SKM-1 treated with dmso at 0.1 percent for 144 hours (cell line): ENCODE measurements at regions not wholly inside any gene's neighbourhood (a gene's known extent, or its start where the extent isn't known, plus 50 kb on each side); places are given as distances from the start of the nearest gene placed in this dataset.
"Not testable (repeated sequence)": the region's sequence is repeated elsewhere in the genome, so short reads cannot be mapped to it uniquely, and the experiment has no call there.

Source experiments
- DNase-seq: peaks from one replicate; lab custom pipeline; 2025; ENCODE audit not compliant: unreplicated experiment; lab: John Stamatoyannopoulos, UW

DNA sequence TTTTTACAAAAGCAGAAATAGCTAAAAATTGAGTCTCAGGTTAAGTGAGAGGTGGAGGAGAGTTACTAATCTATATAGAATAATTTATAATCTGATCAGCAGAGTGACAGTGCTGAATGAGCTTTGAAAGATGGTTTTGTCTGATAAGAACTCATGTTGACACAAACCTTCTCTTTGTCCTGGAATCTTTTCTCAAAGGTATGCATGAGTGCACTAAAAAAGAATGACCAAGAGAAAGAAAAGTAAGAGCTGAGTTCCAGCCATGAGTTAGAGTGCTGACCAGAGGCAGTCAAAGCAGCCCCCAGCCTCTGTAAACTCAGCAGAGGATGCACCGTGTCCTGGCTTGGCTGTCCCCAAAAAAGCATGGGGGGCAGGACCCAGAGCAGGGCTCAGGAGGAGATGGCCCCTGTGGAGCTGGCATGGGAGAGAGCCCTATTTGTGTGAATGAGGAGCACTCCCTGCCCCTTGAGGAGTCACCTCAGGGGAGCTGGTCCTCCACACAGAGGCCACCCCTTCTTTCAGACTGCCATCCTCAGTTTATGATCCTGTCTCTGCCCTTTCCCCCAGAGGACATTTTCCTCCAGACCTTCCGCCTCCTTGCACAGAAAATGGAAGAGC, 129.8 kb downstream of the SEC23A start:
- no peak for DNase-seq

DNA sequence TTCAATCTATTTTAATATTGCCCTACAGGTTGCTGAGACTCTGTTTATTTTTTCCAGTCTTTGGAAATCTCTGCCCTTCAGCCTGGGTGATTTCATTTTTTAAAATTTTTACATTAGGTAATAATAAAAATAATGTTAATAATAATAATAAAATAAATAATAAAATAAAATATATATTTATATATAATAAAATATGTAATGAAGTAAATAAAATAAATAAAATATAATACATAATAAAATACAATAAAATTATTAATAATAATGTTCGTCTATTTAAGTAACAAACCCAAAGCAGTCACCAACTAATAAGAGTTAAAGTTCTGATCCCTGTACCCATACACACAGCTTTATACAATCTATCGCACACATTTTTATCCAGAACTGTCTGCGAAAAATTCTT, 130.5 kb downstream of the SEC23A start:
- no peak for DNase-seq

DNA sequence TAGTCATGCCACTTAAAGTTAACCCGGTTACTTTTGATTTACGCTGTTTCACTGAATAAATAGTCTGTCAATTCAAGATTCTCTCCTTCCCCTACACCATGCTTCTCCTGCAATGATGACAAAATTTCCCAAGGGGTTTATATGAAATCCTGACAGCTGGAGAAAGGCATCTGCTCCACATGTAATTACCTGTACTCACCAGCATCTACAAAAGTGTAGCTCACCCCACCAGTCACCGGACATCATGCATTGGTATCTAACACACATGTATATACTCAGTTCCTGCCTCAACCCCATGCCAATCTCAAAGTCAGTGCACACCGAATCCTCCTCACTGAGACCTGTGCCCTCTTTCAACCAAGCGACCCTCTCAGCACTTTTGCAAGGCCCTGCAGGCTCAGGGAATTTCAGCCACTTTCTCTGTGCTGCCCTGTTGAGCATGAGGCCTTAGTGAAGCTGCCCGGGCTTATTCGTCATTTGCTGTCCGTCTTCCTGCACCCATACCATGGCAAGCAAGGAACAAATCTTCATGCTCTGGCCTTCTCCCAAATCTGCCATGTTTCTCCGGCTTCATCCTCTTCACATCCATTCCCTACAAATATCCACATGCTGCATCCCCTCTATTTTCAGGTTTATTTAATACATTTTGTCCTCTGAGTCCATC, 131.6 kb downstream of the SEC23A start:
- no peak for DNase-seq

DNA sequence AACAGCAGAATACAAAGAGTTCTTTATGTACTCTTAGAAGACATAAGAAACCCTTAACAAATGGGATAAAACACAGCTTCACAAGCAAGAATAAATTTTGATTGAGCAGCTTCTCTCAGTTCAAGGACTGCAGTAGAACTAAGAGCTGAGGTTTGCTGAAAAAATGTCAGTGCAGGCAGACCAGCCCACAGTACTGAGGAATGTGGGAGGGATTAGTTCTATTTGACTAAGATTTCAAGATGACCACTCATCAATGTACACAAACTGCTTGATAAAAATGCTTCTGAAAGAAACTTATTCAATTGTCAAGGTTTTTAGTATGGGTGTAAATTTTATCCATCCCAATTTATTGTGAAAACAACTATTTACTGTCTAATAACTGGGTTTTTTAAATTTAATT, 138.4 kb downstream of the SEC23A start:
- DNase-seq: no peak

DNA sequence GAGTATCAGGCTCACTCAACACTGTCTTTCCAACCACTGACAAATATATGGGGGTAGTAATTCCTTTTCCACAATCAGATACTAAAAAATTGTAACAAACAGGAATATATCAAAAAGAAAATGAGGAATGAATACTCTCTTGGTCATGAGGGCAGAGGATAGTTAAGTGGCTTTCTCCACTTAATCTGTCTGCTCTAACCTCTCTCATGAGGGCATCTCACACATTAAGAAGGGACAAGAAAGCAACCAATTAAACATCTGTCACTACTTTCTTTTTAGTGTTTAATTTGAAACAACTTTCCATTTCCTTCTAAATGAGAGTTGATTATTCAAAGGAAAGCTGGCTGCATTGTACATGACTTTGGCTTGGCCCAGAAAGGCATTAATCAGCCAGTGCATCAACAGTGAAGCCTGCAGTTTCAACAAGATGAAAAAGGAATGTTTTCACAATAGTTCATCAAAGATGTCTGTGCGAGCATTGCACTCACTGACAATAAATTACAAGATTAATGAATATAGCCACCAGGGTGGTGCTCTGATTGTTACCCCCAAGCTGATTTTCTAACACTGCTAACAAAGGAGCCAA, 142.0 kb downstream of the SEC23A start:
- no peak for DNase-seq

DNA sequence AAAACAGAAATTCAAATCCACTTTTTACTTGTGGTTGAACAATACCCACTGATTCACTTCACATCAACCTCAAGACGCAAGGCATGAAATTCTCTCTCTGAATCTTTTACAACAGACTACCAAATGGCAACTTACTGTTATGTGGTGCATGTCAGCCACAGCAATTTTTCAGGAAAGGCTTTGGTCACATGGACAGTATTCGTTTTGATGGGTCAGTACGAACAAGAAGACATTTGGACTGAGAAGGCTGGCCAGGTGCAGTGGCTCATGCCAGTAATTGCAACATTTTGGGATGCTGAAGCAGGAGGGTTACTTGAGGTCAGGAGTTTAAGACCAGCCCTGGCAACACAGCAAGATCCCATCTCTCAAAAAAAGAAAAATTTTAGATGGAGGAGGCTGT, 144.0 kb downstream of the SEC23A start:
- DNase-seq: no peak

DNA sequence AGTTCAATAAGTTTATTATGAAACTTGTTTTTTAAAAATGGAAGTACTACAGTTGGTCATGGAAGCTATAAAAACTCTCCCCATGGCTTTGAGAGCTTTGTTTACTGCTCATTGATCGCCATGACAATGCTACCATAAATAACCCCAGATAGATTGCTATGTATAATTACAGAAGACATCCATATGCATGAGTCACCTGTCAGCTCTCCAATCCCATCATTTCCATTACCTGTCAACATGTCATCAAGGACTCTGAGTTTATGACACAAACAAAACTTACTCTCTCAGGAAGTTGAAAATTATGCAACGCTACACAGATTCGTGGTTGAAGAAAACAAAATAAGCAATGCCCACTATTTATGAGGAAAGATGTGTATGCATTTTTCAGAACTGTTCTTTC, 144.4 kb downstream of the SEC23A start:
- DNase-seq: no peak

DNA sequence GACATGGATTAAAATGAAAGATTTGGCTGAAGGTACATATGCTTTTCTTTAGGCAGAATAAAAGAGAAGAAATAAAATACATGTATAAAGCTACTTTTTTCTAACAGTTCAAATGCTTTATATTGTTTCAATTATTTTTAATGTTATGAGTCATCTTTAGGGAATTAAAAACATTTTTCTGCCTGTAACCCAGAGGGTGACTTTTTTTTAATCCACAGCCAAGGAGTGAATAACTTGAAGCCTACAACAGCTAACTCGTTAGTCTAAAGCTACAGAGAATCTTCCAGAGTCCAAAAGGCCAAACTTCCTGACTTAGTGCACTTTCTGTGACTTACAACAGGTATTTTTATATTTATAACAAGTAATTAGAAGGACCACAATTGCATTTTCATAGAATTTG, 151.6 kb downstream of the SEC23A start:
- DNase-seq: no peak

DNA sequence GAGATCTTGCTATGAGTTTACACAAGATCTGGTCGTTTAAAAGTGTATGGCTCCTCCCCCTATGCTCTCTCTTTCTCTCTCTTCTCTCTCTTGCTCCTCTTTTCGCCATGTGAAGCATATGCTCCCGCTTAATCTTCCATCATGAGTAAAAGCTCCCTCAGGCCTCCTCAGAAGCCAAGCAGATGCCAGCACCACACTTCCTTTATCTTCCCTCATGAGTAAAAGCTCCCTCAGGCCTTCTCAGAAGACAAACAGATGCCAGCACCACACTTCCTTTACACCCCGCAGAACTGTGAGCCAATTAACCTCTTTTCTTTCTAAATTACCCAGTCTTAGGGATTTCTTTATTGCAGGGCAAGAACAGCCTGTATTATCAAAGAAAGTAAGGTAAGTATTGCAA, 152.4 kb downstream of the SEC23A start:
- DNase-seq: no peak

DNA sequence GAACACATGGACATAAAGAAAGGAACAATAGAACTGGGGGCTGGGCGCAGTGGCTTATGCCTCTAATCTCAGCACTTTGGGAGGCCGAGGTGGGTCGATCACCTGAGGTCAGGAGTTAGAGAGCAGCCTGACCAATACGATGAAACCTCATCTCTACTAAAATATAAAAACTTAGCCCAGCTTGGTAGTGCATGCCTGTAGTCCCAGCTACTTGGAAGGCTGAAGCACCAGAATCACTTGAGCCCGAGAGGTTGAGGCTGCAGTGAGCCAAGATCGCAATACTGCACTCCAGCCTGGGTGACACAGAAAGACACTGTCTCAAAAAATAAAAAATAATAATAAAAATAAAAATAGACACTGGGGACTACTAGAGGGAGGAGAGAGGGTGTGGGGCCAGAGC, 154.5 kb downstream of the SEC23A start:
- DNase-seq: no peak

DNA sequence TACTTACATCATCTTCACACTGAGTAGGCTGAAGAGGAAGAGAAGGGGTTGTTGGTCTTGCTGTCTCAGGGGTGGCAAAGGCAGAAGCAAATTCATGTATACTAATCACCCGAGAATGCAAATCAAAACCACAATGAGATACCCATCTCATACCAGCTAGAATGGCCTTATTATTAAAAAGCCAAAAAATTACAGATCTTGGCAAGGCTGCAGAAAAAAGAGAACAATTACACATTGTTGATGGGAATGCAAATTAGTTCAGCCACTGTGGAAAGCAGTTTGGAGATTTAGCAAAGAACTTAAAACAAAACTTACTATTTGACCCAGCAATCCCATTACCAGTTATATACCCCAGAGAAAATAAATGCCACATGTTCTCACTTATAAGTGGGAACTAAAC, 154.9 kb downstream of the SEC23A start:
- no peak for DNase-seq

DNA sequence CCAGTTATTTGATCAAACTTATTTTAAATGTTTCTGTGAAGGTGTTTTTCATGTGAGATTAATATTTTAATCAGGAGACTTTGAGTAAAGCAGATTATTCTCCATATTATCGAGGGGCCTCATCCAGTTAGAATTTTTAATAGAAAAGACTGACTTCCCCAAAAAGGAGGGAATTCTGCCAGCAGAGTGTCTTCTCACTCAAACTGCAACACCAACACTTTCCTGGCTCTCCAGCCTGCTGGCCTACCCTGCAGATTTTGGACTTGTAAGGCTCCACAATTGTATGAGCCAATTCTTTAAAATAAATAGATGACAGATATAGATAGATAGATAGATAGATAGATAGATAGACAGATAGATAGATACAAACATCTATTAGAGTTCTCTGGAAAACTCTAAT, 155.7 kb downstream of the SEC23A start:
- DNase-seq: no peak

DNA sequence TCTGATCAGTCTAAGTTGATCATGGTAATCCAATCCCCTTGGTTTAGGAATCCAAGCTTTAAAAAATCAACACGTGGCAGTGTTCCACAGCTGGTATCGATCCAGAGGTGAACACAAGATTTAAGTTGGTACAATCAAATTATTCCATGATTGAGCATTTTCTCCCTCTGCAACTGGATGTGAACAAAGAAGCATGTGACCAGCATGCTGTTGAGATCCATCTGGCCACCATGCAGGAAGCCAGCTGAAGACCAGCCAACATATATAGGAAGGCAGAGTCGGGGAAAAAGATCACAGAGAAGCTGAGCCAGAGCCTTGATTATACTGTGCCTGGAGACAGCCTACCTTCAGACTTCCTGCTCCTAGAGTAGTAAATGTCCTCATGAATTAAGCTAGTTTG, 158.3 kb downstream of the SEC23A start:
- no peak for DNase-seq

DNA sequence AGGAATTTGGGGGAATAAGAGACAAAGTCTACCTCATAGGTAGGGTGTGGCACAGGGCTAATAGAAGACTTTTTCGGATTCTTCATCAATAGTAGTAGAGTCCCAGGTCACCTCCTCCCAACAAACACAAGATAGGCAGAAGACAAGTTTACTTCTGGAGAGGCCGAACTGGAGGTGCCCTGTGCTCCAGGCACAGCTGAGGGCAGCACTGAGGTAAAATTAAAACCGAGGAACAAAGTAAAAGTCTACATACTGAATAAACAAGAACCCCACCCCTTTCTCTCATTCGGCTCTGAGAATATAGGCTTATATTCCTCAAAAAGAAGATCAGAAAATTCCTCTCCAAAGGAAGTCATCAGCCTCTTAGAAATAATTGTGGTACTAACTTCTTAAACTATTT, 161.5 kb downstream of the SEC23A start:
- no peak for DNase-seq

DNA sequence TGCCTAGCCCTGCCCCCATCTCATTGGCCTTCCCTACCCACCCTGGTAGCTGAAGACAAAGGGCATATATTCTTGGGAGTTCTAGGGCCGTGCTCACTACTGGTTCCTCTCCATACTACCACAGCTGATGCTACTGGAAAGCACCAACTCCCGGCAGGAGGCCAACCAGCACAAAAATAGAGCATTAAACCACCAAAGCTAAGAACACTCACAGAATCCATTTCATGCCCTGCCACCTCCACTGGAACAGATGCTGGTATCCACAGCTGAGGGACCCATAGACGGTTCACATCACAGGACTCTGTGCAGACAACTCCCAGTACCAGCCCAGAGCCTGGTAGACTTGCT, 170.4 kb downstream of the SEC23A start:
- DNase-seq: not testable (repeated sequence)

DNA sequence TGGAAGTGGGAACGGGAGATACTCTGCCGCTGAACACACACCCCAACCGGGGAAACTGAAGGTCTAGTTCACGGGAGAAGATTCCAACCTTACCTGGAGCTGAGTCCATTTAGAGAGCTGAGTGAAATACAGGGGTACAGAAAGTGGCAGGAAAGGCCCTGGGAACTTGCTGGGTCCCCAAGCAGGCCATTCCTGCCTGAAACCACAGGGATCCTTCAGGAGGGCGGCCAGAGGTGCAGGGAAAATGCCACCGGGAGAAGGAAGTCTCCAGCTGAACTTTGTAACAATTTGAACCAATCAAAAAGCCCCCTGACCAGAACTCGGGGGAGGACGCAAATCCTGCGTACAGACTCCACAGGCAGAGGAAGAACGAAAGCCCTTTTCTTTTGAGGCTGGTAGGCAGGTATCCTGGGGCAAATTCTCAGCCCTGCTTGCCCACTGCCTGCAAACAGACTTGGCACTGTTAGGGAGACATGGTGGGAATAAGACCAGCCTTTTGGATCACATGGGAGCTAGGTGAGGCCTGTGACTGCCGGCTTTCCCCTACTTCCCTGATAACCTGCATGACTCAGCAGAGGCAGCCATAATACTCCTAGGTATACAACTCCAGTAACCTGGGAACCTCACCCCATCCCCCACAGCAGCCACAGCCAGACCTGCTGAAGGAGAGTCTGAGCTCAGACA, 170.9 kb downstream of the SEC23A start:
- no peak for DNase-seq

DNA sequence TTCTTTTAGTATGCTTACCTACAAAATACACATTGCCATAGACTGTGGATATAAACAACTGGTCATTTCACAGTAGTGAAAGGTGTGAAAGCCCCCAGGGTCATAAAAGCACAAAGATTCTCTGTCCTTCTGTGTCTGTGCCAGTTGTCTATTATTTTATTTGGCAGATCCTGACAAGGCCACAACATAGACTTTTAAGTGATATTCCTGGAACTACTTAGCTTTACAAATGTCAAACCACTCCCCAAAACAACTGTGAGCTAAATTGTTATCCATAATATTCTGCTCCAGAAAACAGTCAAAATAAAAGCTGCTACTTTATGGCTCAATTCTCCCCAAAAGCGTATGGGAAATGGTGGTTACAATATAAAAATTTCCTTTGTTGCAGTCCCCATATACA, 172.1 kb downstream of the SEC23A start:
- no peak for DNase-seq

DNA sequence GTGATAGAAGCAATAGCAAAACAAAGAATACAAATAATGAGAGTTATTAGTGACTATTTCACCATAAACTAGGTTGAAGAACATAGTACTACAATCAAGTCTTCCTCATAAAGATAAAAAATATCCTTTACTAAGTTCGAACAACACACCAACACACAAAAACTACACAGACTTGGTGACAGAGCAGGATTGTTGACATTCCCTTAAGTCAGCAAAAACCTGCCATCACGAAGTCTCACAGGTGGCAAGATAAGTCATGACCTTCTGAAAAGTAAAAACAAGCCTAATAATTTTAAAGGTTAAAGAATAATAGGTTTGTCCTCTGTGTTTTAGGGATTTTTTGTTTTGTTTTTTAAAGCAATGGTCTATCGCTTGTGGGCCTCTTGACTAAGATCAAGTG, 173.0 kb downstream of the SEC23A start:
- DNase-seq: no peak

DNA sequence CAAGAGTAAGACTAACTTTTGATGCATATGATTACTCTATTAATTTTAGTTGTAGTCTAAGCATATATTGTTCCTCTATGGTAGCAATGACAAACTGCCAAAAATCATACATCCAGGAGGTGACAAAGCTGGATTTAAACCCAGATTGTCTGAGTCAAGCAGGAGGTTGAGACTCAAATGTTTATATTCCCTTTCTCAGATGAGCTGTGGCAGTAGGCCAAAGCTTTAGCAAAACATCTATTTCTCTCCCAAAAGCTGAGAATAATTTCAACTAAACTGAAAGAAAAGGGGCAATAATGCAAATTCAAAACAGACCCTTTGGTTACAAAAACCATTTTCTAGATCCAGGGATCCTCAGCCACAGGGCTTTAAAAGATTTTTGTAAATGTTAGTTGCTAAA, 173.6 kb downstream of the SEC23A start:
- DNase-seq: no peak

DNA sequence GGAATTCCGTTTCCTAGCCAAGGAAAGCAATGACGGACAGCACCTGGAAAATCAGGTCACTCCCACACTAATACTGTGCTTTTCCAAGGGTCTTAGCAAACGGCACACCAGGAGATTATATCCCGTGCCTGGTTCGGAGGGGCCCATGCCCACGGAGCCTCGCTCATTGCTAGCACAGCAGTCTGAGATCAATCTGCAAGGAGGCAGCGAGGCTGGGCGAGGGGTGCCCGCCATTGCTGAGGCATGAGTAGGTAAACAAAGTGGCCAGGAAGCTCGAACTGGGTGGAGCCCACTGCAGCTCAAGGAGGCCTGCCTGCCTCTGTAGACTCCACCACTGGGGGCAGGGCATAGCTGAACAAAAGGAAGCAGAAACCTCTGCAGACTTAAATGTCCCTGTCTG, 181.1 kb downstream of the SEC23A start:
- not testable (repeated sequence) for DNase-seq

DNA sequence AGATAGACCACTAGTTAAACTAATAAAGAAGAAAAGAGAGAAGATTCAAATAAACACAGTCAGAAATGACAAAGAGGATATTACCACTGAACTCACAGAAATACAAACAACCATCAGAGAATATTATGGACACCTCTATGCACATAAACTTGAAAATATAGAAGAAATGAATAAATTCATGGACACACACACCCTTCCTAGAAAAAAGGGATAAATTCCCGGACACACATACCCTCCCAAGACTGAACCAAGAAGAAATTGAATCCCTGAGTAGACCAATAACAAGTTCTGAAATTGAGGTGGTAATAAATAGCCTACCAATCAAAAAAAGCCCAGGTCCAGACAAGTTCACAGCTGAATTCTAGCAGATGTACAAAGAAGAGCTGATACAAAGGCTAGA, 187.9 kb downstream of the SEC23A start:
- no peak for DNase-seq

DNA sequence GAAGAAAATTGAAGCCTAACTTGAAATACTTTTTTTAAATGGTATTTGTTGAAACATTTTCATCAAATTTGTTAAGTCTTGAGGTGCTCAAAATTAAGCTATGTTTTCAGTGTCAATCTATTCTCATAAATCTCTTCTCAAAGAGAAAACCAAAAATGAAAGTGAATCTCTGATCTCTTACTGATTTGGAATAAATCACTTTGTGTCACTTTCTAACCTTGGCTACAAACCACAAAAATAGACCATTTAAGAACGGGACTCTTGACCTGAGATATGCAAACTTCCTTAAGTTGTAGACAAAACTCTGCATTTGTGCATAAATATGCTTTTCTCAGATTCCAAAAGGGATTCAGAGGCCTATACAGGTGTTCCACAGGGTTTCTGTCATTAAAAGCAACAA, 192.9 kb downstream of the SEC23A start:
- DNase-seq: no peak
